Gastroesophageal sphincter (tissue), 4 donors: ENCODE measurements at regions not wholly inside any gene's neighbourhood (a gene's known extent, or its start where the extent isn't known, plus 50 kb on each side); places are given as distances from the start of the nearest gene placed in this dataset.
"Not testable (repeated sequence)": the region's sequence is repeated elsewhere in the genome, so short reads cannot be mapped to it uniquely, and the experiment has no call there.

ENCODE experiments used
- ATAC-seq: fragments of 150-250 bp; one replicate; pipeline ENCODE4 v1.9.1; 2016; ENCODE audit warnings: mild to moderate bottlenecking, moderate library complexity
- H3K27ac ChIP-seq, 4 donors: fragments of 200-600 bp; sonication (generic) in 3 of 4; 1 replicate in 3 of 4; 2 replicates in 1 of 4; pipeline ENCODE4 v1.5.1; 2016 to 2019
- H3K27me3 ChIP-seq: fragments of 200-600 bp; sonication (generic); one replicate; pipeline ENCODE4 v1.5.1; 2019
- H3K36me3 ChIP-seq, 2 donors: fragments of 200-600 bp; sonication (generic); one replicate each; pipeline ENCODE4 v1.5.1; 2019; ENCODE audit warnings: control low read depth in 1 of 2
- H3K4me1 ChIP-seq, 3 donors: fragments of 200-600 bp; sonication (generic); 1 replicate in 2 of 3; 2 replicates in 1 of 3; pipeline ENCODE4 v1.5.1; 2016 to 2019; ENCODE audit warnings: control low read depth in 2 of 3
- H3K4me3 ChIP-seq, 2 donors: fragments of 200-600 bp; sonication (generic); one replicate each; pipeline ENCODE4 v1.5.1; 2019; ENCODE audit warnings: mild to moderate bottlenecking in 1 of 2, moderate library complexity in 1 of 2
- H3K9me3 ChIP-seq, 3 donors: fragments of 200-600 bp; sonication (generic); one replicate each; pipeline ENCODE4 v1.5.1; 2017 to 2019; ENCODE audit warnings: control low read depth in 2 of 3
- CTCF ChIP-seq, 4 experiments: fragments of 200-600 bp in 2 of 4; fragments of 450-650 bp in 2 of 4; sonication (generic) in 1 of 4; IDR thresholded peaks; one replicate each; pipeline ENCODE4 v1.5.1; 2017 to 2019; ENCODE audit warnings: antibody characterized with exemption in 4 of 4, mild to moderate bottlenecking in 2 of 4, moderate library complexity in 2 of 4
- EP300 ChIP-seq: sonication (generic); formaldehyde crosslinking; IDR thresholded peaks from one replicate; pipeline ENCODE4 v1.6.1; 2017; ENCODE audit warnings: antibody characterized with exemption, mild to moderate bottlenecking
- POLR2A ChIP-seq, 2 donors: fragments of 450-650 bp; IDR thresholded peaks; one replicate each; pipeline ENCODE4 v1.6.1; 2017; ENCODE audit warnings: antibody characterized with exemption in 2 of 2, mild to moderate bottlenecking in 2 of 2, moderate library complexity in 1 of 2
- POLR2AphosphoS5 ChIP-seq: sonication (generic); formaldehyde crosslinking; IDR thresholded peaks from one replicate; pipeline ENCODE4 v1.6.1; 2017; ENCODE audit warnings: antibody characterized with exemption
- WGBS, 2 donors: methylation state at CpG; one replicate each; pipeline ENCODE4 v1.1.5; 2018; ENCODE audit warnings: low coverage in 1 of 2; 5-methylcytosine and 5-hydroxymethylcytosine counted together
- small RNA-seq, 4 donors: library from RNA; depleted of rRNA; stranded (forward); fragments of <200 nt; gene quantifications; one replicate each; pipeline ENCODE3, GENCODE V24; 2016

- TF ChIP-seq CTCF (IDR thresholded peaks at IDR 0.05) (no peak), EP300 (no peak), POLR2AphosphoS5 (no peak), POLR2A (IDR thresholded peaks at IDR 0.05) (no peak)
- 68 to 100% methylated on average over 2 of the region's 2 CpGs for WGBS, 2 donors
- Histone ChIP-seq H3K27ac (no peak overlapping the region), H3K36me3 (no peaks in the 10 kb centered on the region), H3K27me3 (no peaks in the 10 kb centered on the region), H3K4me1 (no peaks in the 10 kb centered on the region), H3K4me3 (no peak overlapping the region), H3K9me3 (peaks cover 0 to 5% (median 0%) of the 10 kb centered on the region in 3 donors)
- no peak for ATAC-seq
Observed at GRCh38 chr11:34721646-34722045, 100.8 kb downstream of the EHF start.

- no peaks in the 10 kb centered on the region for H3K4me1 ChIP-seq
- 8 to 9% methylated on average over 1 of the region's 1 CpG for WGBS, 2 donors
- no peaks in the 10 kb centered on the region for H3K27me3 ChIP-seq
- ATAC-seq = no peak
- TF ChIP-seq CTCF (IDR thresholded peaks at IDR 0.05) = no peak
- TF ChIP-seq POLR2A (IDR thresholded peaks at IDR 0.05) = no peak
- no peak for TF ChIP-seq EP300
- no peak for TF ChIP-seq POLR2AphosphoS5
- H3K4me3 ChIP-seq = no peak overlapping the region
- no peaks in the 10 kb centered on the region for H3K9me3 ChIP-seq
- no peak overlapping the region for H3K27ac ChIP-seq
- no peaks in the 10 kb centered on the region for H3K36me3 ChIP-seq
Observed at GRCh38 chr11:34719303-34719848, 98.5 kb downstream of the EHF start.

DNA sequence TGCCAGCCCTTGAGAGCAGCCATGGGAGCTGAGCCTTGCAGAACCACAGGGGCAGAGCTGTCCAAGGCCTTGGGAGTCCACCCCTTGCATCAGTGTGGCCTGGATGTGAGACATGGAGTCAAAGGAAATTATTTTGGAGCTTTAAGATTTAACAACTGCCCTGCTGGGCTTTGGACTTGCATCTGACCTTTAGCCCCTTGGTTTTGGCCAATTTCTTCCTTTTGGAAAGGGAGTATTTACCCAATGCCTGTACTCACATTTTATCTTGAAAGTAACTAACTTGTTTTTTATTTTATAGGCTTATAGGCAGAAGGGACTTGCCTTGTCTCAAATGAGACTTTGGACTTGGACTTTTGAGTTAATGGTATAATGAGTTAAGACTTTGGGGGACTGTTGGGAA lies 92.7 kb downstream of the EHF start:
- H3K4me1 ChIP-seq, ATAC-seq, H3K36me3 ChIP-seq, H3K27ac ChIP-seq, H3K27me3 ChIP-seq, H3K4me3 ChIP-seq: not testable (repeated sequence)
- peaks cover 0 to 38% (median 0%) of the 10 kb centered on the region in 3 donors for H3K9me3 ChIP-seq

Small RNA genes in the stretch of these regions (small RNA-seq; reads per million reads assigned to genes)
- 0 reads per million in 4 donors for gene AL359999.1
